ENCODE measurements at regions not wholly inside any gene's neighbourhood (a gene's known extent, or its start where the extent isn't known, plus 50 kb on each side); places are given as distances from the start of the nearest gene placed in this dataset.

- no peak for TF ChIP-seq POLR2A (IDR thresholded peaks at IDR 0.05; ENCODE audit: low read depth, low read length)
- TF ChIP-seq CTCF (conservative IDR thresholded peaks at IDR 0.05; ENCODE audit: low read depth, low read length), result no peak
- TF ChIP-seq RAD21 (IDR thresholded peaks at IDR 0.05; ENCODE audit: low read length), result no peak
- TF ChIP-seq BHLHE40 (IDR thresholded peaks at IDR 0.05; ENCODE audit: low read depth, low read length), result no peak
- TF ChIP-seq SMC3 (IDR thresholded peaks at IDR 0.05; ENCODE audit: low read depth, low read length), result no peak
- TF ChIP-seq USF2 (IDR thresholded peaks at IDR 0.05; ENCODE audit: low read depth, low read length), result no peak
These were observed 1039.6 kb downstream of the PDHA2 start for GRCh38 chr4:96879527-96879926.
